ENCODE measurements at regions not wholly inside any gene's neighbourhood (a gene's known extent, or its start where the extent isn't known, plus 50 kb on each side); places are given as distances from the start of the nearest gene placed in this dataset.

GRCh38 chr2:81195017-81195773, 890.6 kb upstream of the LRRTM1 start:
- H3K4me2 ChIP-seq (ENCODE audit: low read depth, low read length, poor library complexity, severe bottlenecking) = no peak overlapping the region
- H3K4me3 ChIP-seq (ENCODE audit: insufficient read depth, low read length, poor library complexity, severe bottlenecking) = no peak overlapping the region
- H2AFZ ChIP-seq (ENCODE audit: low read depth, low read length, severe bottlenecking) = no peak overlapping the region
- H3K27me3 ChIP-seq (ENCODE audit: low read length) = no peaks in the 10 kb centered on the region
- TF ChIP-seq EZH2phosphoT487 (conservative IDR thresholded peaks at IDR 0.05; ENCODE audit: low read length) (no peak), CTCF (IDR thresholded peaks at IDR 0.05; ENCODE audit: insufficient read depth, low read length, poor library complexity, severe bottlenecking) (no peak)
- no peaks in the 10 kb centered on the region for H3F3A ChIP-seq (ENCODE audit: insufficient read depth)
- no peaks in the 10 kb centered on the region for H3K9me3 ChIP-seq (ENCODE audit: insufficient read depth, low read length)
- H4K20me1 ChIP-seq (ENCODE audit: low read depth, low read length) = no peaks in the 10 kb centered on the region
- H3K9ac ChIP-seq (ENCODE audit: low read length) = no peak overlapping the region
- no peak overlapping the region for H3K27ac ChIP-seq (ENCODE audit: low read depth, low read length)
- H3K79me2 ChIP-seq (ENCODE audit: insufficient read depth, low read length) = no peaks in the 10 kb centered on the region
- H3K36me3 ChIP-seq (ENCODE audit: low read length) = no peaks in the 10 kb centered on the region
- H3K9me2 ChIP-seq (replicated peaks; ENCODE audit: insufficient read depth, low read length) = no peaks in the 10 kb centered on the region

- Histone ChIP-seq H3K9ac (ENCODE audit: low read length) (no peak overlapping the region), H3K4me3 (ENCODE audit: insufficient read depth, low read length, poor library complexity, severe bottlenecking) (no peak overlapping the region), H3K36me3 (ENCODE audit: low read length) (no peaks in the 10 kb centered on the region), H4K20me1 (ENCODE audit: low read depth, low read length) (no peaks in the 10 kb centered on the region), H3K27ac (ENCODE audit: low read depth, low read length) (no peak overlapping the region), H3K9me2 (replicated peaks; ENCODE audit: insufficient read depth, low read length) (no peaks in the 10 kb centered on the region), H3K9me3 (ENCODE audit: insufficient read depth, low read length) (no peaks in the 10 kb centered on the region), H3K4me2 (ENCODE audit: low read depth, low read length, poor library complexity, severe bottlenecking) (no peak overlapping the region), H3K79me2 (ENCODE audit: insufficient read depth, low read length) (no peaks in the 10 kb centered on the region), H3F3A (ENCODE audit: insufficient read depth) (no peaks in the 10 kb centered on the region), H3K27me3 (ENCODE audit: low read length) (no peaks in the 10 kb centered on the region), H2AFZ (ENCODE audit: low read depth, low read length, severe bottlenecking) (no peak overlapping the region)
- no peak for TF ChIP-seq CTCF (IDR thresholded peaks at IDR 0.05; ENCODE audit: insufficient read depth, low read length, poor library complexity, severe bottlenecking)
- TF ChIP-seq EZH2phosphoT487 (conservative IDR thresholded peaks at IDR 0.05; ENCODE audit: low read length) = no peak
Observed at GRCh38 chr2:81194581-81194980, 890.0 kb upstream of the LRRTM1 start.

DNA sequence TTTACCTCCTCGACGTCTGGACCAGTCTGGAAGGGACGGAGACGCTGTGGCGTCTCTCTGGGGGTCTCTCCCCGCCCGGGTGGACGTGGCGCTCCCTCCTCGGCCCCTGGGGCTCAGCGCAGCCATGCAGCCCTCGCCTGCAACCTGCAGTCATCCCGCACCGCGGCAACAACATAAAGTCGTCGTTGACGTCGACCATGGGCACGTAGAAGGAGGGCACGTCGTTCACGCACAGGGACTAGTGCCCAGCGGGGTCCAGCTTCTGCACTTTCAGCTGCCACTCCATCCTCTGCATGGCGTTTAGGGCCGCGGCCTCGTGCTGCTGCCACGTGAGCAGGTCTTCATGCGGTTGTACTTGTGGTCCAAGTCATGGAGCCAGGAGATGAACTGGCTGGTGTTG, 889.6 kb upstream of the LRRTM1 start:
- Histone ChIP-seq H3K4me3 (ENCODE audit: insufficient read depth, low read length, poor library complexity, severe bottlenecking) (no peak overlapping the region), H3K9me3 (ENCODE audit: insufficient read depth, low read length) (no peaks in the 10 kb centered on the region), H3K79me2 (ENCODE audit: insufficient read depth, low read length) (no peaks in the 10 kb centered on the region), H3K36me3 (ENCODE audit: low read length) (no peaks in the 10 kb centered on the region), H3K9ac (ENCODE audit: low read length) (no peak overlapping the region), H3F3A (ENCODE audit: insufficient read depth) (no peaks in the 10 kb centered on the region), H3K27ac (ENCODE audit: low read depth, low read length) (no peak overlapping the region), H3K4me2 (ENCODE audit: low read depth, low read length, poor library complexity, severe bottlenecking) (no peak overlapping the region), H3K9me2 (replicated peaks; ENCODE audit: insufficient read depth, low read length) (no peaks in the 10 kb centered on the region), H4K20me1 (ENCODE audit: low read depth, low read length) (no peaks in the 10 kb centered on the region), H2AFZ (ENCODE audit: low read depth, low read length, severe bottlenecking) (no peak overlapping the region), H3K27me3 (ENCODE audit: low read length) (no peaks in the 10 kb centered on the region)
- TF ChIP-seq CTCF (IDR thresholded peaks at IDR 0.05; ENCODE audit: insufficient read depth, low read length, poor library complexity, severe bottlenecking) = no peak
- no peak for TF ChIP-seq EZH2phosphoT487 (conservative IDR thresholded peaks at IDR 0.05; ENCODE audit: low read length)

All from SU-DHL-6 (cell line).